Keratinocyte (primary cell): ENCODE measurements at regions not wholly inside any gene's neighbourhood (a gene's known extent, or its start where the extent isn't known, plus 50 kb on each side); places are given as distances from the start of the nearest gene placed in this dataset.

Experiments
- DNase-seq: peaks from one replicate; pipeline ENCODE4 v3.0.0-alpha.2; 2011; ENCODE audit warnings: low read depth, missing footprints, low spot score
- FAIRE-seq: peaks from 2 replicates; lab custom pipeline; 2011; peaks lifted over from hg19 to GRCh38; lab: Jason Lieb, UNC
- H2AFZ ChIP-seq: 2 replicates; pipeline ENCODE4 v1.6.0; 2012; ENCODE audit warnings: low read length, control low read depth, inconsistent platforms; ENCODE audit not compliant: control insufficient read depth
- H3K27ac ChIP-seq: 2 replicates; pipeline ENCODE4 v1.5.1; 2011; ENCODE audit warnings: low read length; ENCODE audit not compliant: control insufficient read depth, insufficient read depth
- H3K27me3 ChIP-seq: 3 replicates; pipeline ENCODE4 v1.6.0; 2011; ENCODE audit warnings: low read length; ENCODE audit not compliant: control insufficient read depth, insufficient read depth; ENCODE audit errors: extremely low read depth
- H3K36me3 ChIP-seq, 2 experiments: 2 replicates in 1 of 2; 3 replicates in 1 of 2; pipeline ENCODE4 v1.5.1; 2011; ENCODE audit warnings: low read length in 2 of 2, mild to moderate bottlenecking in 1 of 2; ENCODE audit not compliant: control insufficient read depth in 2 of 2, insufficient read depth in 2 of 2; ENCODE audit errors: extremely low read depth in 1 of 2
- H3K4me1 ChIP-seq: 3 replicates; pipeline ENCODE4 v1.5.1; 2011; ENCODE audit warnings: low read length; ENCODE audit not compliant: control insufficient read depth, insufficient read depth; ENCODE audit errors: extremely low read depth
- H3K4me2 ChIP-seq: 3 replicates; pipeline ENCODE4 v1.6.0; 2011; ENCODE audit warnings: low read depth, low read length; ENCODE audit not compliant: control insufficient read depth, insufficient read depth; ENCODE audit errors: extremely low read depth
- H3K4me3 ChIP-seq, 3 experiments: fragments of 200-600 bp in 1 of 3; sonication (generic) in 1 of 3; 2 replicates in 2 of 3; 3 replicates in 1 of 3; pipeline ENCODE4 v1.5.1; 2011 to 2016; ENCODE audit warnings: low read length in 3 of 3, mild to moderate bottlenecking in 3 of 3, control low read depth in 2 of 3, inconsistent platforms in 1 of 3, low read depth in 1 of 3, mixed read lengths in 1 of 3, mixed run types in 1 of 3, moderate library complexity in 1 of 3; ENCODE audit not compliant: control insufficient read depth in 2 of 3, insufficient read depth in 2 of 3; ENCODE audit errors: extremely low read depth in 1 of 3
- H3K79me2 ChIP-seq: 2 replicates; pipeline ENCODE4 v1.6.0; 2012; ENCODE audit warnings: low read length; ENCODE audit not compliant: control insufficient read depth, insufficient read depth
- H3K9ac ChIP-seq: 3 replicates; pipeline ENCODE4 v1.6.0; 2011; ENCODE audit warnings: low read length; ENCODE audit not compliant: control insufficient read depth, insufficient read depth; ENCODE audit errors: extremely low read depth
- H3K9me1 ChIP-seq: 3 replicates; pipeline ENCODE4 v1.6.0; 2011; ENCODE audit warnings: low read length; ENCODE audit not compliant: control insufficient read depth, insufficient read depth; ENCODE audit errors: extremely low read depth
- H3K9me3 ChIP-seq: 2 replicates; pipeline ENCODE4 v1.5.1; 2012; ENCODE audit warnings: low read depth, low read length; ENCODE audit not compliant: control insufficient read depth
- H4K20me1 ChIP-seq: 3 replicates; pipeline ENCODE4 v1.6.0; 2011; ENCODE audit warnings: low read length; ENCODE audit not compliant: control insufficient read depth, insufficient read depth; ENCODE audit errors: extremely low read depth
- CTCF ChIP-seq, 3 experiments: IDR thresholded peaks in 1 of 3; conservative IDR thresholded peaks in 1 of 3; optimal IDR thresholded peaks in 1 of 3; 2 replicates in 2 of 3; 3 replicates in 1 of 3; pipeline versions ENCODE3 to v1.5.1; 2011; ENCODE audit warnings: low read length in 3 of 3, mild to moderate bottlenecking in 3 of 3, moderate library complexity in 2 of 3, control low read depth in 1 of 3, inconsistent platforms in 1 of 3; ENCODE audit not compliant: insufficient read depth in 2 of 3; ENCODE audit errors: extremely low read depth in 1 of 3
- EZH2 ChIP-seq: IDR thresholded peaks from one replicate; pipeline ENCODE4 v1.6.1; 2012; ENCODE audit warnings: inconsistent platforms, mild to moderate bottlenecking, low read length, moderate library complexity
- dilution Hi-C: fragments of 300-500 bp; cut with MboI; formaldehyde crosslinking; loops from one replicate; pipeline ENCODE4 v1.7.0; 2020; ENCODE audit warnings: low sequenced_read_pairs; ENCODE audit not compliant: extremely low pct_ligation_motif_present

GRCh38 chr14:101031186-101031585, 127.7 kb upstream of the RTL1 start:
- no peak overlapping the region for H3K4me3 ChIP-seq
- no peak overlapping the region for H3K9ac ChIP-seq
- H3K27ac ChIP-seq, result no peak overlapping the region
- no peaks in the 10 kb centered on the region for H3K79me2 ChIP-seq
- H3K9me3 ChIP-seq, result peaks cover 8% of the 10 kb centered on the region
- H3K9me1 ChIP-seq, result no peaks in the 10 kb centered on the region
- no peaks in the 10 kb centered on the region for H3K4me1 ChIP-seq
- DNase-seq (no peak), FAIRE-seq (no peak)
- no peaks in the 10 kb centered on the region for H4K20me1 ChIP-seq
- dilution Hi-C loops, result no loop called here
- no peaks in the 10 kb centered on the region for H3K36me3 ChIP-seq
- TF ChIP-seq EZH2 (no peak), CTCF (optimal IDR thresholded peaks at IDR 0.05 in 1 of 3, IDR thresholded peaks at IDR 0.05 in 1 of 3, conservative IDR thresholded peaks at IDR 0.05 in 1 of 3; ENCODE audit: extremely low read depth in 1 of 3, insufficient read depth in 2 of 3, low read length in 3 of 3) (no peak)
- H3K27me3 ChIP-seq, result no peaks in the 10 kb centered on the region
- H3K4me2 ChIP-seq, result no peak overlapping the region
- H2AFZ ChIP-seq, result no peak overlapping the region

GRCh38 chr14:101031721-101032120, 128.2 kb upstream of the RTL1 start:
- no peak for TF ChIP-seq EZH2
- TF ChIP-seq CTCF (optimal IDR thresholded peaks at IDR 0.05 in 1 of 3, IDR thresholded peaks at IDR 0.05 in 1 of 3, conservative IDR thresholded peaks at IDR 0.05 in 1 of 3; ENCODE audit: extremely low read depth in 1 of 3, insufficient read depth in 2 of 3, low read length in 3 of 3), result no peak
- no peaks in the 10 kb centered on the region for H3K9me1 ChIP-seq
- peaks cover 7% of the 10 kb centered on the region for H3K9me3 ChIP-seq
- DNase-seq (no peak), FAIRE-seq (no peak)
- dilution Hi-C loops, result no loop called here
- no peak overlapping the region for H3K4me2 ChIP-seq
- H3K79me2 ChIP-seq, result no peaks in the 10 kb centered on the region
- H4K20me1 ChIP-seq, result no peaks in the 10 kb centered on the region
- H3K36me3 ChIP-seq, result no peaks in the 10 kb centered on the region
- H2AFZ ChIP-seq, result no peak overlapping the region
- no peaks in the 10 kb centered on the region for H3K4me1 ChIP-seq
- H3K4me3 ChIP-seq, result no peak overlapping the region
- H3K27ac ChIP-seq, result no peak overlapping the region
- H3K9ac ChIP-seq, result no peak overlapping the region
- no peaks in the 10 kb centered on the region for H3K27me3 ChIP-seq
